SHP77 (cell line): ENCODE measurements at regions not wholly inside any gene's neighbourhood (a gene's known extent, or its start where the extent isn't known, plus 50 kb on each side); places are given as distances from the start of the nearest gene placed in this dataset.

Experiments
- DNase-seq, 2 experiments: peaks; one replicate each; lab custom pipeline; 2025; lab: John Stamatoyannopoulos, UW

DNA sequence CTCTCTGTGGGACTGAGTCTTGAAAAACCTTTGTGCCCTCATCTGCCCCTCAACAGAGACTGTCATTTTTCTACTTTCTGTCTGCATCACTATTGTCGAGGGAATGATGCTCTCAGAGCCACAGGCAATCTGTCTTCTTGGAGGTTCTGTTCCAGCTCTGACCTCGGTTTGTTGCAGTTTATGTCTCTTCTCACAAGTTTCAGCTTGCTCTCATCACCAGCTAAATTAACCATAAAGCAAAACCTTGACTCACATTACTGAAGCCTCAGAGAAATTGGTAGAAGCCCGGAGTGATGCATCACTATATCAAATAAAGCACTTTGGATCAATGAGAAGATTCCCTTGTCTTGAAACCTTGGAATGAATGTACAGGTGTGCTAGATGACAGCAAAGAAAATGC lies 60.6 kb upstream of the BLID start:
- DNase-seq, result no peak

DNA sequence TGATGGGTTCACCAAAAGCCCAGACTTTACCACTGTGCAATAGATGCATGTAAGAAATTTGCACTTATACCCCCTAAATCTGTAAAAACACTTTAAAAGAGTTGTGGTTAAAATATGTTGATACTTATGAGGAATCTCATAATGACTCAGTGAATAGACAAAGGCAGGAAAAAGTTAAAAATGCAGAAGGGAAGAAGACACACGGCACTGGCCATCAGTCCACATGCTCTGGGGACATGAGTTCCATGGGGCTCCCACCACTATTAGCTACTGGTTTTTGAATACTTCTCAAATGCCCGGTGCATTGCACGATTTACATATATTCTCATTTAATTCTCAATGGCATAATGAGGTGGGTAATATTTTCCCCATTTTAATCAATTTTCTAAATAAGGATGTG lies 59.3 kb upstream of the BLID start:
- no peak for DNase-seq

DNA sequence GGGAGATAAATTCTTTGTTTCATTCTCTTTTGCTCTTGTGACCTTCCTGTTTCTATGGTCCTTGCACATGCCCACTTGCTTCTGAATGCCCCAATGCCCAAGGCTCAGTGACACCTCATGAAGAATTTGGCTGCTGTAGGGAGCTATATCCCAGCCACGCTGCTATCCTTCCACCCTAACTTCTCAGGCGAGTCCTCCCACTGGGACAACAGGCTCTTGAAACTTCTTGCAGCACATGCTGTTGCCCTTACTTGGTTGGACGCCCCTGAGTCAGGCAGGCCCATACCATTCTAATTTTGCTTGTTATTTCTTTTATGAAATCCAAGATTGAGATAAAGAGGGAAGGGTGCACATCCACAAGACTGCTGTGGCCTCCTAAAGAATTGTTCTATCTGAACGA lies 57.6 kb upstream of the BLID start:
- DNase-seq, result no peak

DNA sequence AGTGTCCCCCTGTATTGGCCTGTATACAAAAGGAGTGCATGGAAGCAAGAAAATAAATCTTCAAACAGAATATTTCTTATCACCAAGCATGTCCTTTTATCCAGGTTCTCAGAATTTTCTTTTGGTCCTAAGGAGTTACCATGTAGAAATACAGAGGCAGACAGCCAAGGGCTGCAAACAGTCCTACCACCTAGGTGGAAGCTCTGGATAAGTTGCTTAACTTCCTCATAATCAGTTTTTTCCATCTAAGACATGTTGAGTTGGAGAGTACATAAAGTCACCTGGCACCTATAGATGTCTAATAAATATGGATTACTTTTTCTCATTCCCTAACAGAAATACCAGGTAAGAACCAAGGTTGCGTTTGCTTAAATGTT lies 57.0 kb upstream of the BLID start:
- DNase-seq, result no peak

DNA sequence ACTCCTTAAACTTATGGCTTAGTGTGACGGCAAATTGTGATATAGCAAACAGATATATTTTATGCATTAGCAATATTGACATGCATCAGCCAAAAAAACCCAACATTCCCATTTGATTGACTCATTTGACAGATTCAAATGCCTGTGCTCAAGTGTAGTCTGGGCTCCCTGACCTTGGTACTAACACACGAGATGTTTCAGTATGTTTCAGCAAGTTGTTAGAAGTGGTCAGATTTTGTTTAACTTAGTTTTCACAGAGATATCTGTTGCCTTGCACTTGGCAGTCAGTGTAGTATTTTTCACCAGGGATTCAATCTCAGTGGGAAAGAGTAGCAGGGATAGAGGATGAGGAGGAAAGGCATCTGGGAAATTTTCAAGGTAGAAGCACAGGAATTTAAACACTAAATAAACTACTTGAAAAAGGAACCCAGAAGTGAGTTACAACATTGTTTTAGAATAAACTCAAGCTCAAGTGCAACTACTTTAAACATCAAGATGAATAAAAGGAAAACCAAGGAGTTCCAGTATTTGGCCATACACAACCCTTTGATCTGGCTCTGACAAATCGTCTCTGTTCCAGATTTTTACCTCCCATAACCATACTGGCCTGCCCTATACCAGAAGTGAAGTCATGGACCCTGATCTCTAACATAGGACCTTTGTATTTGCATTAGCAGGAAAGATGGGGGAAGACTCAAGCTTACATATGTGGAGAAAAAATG lies 56.5 kb upstream of the BLID start:
- no peak for DNase-seq

DNA sequence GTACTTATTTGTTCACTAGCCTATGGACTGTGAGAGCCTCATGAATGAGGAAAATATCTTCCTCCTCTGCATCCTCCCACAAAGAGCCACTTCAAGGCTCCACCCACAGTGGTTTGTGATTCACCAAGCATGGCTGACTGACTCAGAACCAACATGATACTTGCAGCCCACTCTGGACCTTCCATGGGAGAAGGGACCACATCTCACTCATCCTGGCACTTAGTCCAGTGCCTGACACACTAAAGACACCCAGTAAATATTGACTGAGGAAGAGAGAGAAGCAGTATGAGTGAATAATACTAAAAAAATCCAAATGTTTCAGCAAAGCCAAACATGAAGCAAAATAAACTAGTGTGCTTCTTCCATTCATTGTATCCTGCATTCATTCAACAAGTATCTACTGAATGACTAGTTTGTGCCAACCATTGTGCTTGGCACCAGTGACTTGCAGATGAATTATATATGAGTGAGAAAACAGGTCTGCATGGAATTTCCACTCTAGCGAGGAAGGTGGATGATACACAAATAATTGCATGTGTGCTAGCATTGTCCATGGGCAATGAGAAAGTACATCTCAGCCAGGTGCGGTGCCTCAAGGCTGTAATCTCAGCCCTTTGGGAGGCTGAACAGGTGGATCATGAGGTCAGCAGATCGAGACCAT lies 54.9 kb upstream of the BLID start:
- DNase-seq, result no peak

DNA sequence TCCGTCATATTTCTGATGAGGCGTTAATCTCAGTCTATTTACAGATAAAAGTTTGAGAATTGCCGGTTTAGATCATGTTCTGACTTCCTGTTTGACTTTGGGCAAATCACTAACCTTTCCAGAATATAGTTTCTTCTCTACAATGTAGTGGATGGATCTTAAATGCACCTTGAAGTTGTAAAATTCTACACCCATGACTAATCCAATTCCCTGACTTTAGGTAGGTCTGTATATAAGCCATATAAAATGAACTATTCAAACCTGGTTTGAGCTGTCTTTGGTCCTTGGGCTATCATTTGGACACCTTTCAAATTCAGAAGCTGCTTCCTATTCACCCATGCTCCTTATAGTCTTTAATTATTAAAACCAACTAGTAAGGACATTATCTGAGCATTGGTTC lies 52.2 kb upstream of the BLID start:
- DNase-seq, result no peak

DNA sequence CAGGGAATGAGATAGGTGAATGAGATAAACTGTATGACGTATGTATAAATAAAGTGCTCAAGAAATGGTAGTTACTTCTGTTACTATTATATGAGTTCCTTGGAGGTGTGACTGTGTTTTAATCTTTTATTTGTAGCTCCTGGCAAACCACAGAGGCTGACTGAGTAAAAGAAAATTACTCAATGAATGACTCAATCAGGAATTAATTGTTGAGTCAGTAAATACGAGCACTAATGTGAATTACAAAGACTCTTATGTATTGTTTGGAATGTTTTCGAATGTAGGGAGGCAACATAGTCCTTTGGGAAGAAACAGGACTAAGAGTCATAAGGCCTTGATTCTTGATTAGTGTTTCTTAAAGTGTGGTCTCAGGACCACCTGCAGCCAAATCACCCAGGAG lies 51.1 kb upstream of the BLID start:
- DNase-seq, result no peak

DNA sequence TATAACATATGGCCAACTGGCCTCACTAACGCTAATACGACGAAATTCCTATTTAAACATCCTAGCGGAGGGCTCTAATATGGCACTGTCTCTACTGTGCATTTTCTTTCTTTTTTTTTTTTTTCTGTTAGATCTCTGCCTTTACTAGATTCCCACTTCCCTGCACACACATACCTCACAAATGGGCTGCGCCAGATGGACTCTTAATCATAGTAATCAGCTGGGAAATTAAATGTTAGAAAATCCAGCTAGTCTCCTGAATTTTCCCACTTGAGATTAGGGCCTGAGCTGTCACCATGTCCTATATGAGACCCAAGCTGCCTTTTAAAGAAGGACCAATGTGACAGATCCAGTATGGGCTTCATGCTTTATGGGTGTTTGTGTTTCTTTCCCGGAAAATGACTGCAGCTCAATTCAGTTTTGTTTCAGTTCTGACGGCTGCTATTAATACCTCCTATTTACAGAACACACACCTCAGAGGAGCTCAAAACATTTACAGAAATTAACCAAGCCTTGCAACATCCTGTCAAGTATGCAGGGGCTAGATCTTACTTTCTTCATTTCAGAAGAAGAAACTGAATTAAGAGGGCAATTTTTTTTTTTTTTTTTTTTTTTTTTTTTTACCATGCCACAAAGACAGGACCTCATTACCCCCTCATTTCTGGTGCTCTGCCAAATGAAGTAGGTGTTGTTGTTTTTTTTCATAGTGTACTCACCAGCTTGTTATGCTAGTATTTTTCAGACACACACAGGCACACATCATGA lies 49.8 kb upstream of the BLID start:
- DNase-seq, result no peak
